ENCODE measurements at regions not wholly inside any gene's neighbourhood (a gene's known extent, or its start where the extent isn't known, plus 50 kb on each side); places are given as distances from the start of the nearest gene placed in this dataset.

DNA sequence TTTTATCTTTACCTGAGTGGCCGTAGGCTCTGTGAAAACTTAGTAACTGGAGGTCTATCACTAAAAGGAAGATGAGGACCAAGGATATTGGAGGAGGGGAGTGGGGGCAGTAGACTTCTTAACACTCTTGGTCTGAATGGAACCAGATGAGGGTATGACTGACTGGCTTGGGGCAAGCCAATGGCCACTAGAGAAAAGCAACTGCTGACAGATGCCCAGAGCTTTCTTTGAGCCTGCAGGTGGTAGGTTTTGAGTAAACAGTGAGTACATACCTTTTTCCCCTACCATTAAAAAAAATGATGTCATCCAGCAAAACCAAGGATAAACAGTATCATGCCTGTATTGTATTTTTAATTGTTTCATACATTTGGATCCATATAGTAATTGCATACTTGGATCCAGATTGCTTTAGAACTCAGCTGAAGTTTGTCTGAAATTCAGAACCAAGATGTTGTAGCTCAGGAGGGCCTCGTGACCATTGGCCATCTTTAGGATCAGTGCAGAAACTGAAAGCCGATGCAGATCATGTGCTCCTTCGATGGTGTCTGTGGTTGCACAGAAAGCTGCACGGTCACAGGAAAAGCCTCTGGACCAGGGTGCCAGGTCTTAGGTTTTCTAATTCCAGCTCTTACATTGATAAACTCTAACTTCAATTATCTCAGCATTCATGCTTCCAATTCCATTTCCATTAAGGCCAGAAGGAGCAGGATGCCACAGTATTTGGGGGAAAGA, 131.0 kb downstream of the PDGFRA start:
- DNase-seq (ENCODE audit: low read depth) = no peak

DNA sequence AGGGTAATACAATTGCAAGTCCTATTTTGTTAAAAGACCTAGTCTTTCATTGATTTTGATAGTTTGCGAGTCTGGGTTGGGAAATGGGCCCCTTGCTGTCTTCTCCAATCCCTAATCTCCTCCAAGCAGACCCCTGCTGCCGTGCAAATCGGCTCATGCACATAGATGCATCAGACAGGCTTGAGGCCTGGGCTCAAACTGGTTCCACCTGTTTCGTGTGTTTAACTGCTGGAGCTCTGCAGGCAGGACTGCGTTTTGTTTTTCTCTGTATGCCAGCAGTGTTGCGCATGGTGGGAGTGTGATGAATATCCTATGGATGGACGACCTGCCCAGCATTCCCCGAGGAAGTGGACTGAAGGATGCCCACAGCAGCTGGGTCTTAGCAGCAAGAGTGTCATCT, 133.9 kb downstream of the PDGFRA start:
- DNase-seq (ENCODE audit: low read depth) = no peak

DNA sequence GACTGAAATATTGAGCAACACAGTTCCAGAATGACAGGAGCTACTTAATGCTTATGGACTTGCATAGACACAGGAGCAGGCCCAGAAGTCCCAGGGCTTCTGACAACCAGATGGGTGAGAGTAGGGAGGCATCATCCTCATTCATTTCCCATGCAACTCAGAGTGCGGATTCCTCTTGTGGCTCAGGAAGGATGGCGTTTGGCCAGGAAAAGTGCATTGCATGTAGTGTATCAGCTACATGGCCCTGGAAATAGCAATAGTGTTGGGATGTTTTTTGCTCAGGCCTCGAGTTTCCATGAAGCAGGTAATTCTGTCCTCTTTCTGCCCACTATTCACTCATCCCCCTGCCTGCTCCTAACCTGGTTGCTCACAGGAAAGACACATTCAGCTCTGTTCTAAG, 136.6 kb downstream of the PDGFRA start:
- DNase-seq (ENCODE audit: low read depth) = no peak

DNA sequence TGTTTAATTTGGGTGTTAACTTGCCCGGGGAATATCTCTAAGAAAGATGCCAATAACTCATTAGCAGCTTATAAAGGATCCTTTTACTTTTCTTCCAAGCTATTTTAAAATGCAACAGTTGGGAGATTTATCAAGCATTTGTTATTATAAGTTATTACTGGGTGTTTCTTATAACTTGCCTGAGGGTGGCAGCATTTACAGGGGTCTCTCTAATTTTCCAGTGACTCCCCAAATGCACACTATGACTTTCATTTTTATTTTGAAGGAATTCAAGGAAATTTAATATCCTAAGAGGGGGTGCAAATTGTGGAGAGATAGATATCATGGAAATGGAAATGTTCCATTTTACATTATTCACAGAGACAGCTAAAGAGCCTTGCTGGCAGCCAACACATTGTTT, 138.0 kb downstream of the PDGFRA start:
- no peak for DNase-seq (ENCODE audit: low read depth)

DNA sequence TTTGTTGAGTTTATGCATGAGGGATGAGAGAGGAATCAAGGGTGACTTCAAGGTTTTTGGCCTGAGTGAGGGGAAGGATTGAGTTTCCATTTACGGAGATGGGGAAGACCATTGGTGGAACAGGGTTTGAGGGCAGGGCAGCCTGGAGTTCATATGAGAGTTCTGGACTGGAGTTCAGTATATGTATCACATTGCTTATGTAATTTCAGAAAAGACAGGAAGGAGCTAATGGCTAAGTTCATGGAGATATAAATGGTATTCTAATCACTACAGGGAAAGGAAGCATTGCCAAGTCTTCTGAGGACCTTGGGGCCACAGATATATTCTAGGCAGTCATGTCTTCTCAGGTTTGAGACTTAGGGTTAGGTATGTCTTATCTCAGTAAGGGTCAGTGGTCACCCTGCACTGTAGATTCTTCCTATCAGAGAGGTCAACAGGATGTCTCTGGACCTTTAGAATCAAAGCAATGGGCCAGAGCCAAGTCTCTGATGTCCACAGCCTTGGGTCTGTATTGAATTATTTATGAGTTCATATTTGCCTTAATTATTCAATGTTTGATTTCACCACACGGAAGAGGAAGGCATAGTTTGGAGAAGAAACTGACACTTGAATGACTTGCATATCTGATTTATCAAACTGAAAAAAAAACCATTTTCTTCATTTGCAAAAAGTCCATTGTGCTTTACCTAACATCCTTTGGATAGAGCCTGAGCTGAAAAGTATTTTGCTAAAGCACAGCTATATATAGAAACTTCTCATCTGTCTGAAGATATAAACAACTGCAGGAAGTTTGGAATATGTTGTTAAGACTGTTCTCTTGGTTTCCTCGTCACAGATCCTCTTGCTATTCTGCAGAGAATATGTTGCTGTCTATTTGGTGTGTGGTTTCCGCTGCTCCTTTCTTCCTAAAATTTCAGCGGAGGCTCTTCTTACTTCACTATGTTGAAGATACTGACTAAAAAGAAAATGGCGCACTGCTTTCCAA, 139.5 kb downstream of the PDGFRA start:
- no peak for DNase-seq (ENCODE audit: low read depth)

DNA sequence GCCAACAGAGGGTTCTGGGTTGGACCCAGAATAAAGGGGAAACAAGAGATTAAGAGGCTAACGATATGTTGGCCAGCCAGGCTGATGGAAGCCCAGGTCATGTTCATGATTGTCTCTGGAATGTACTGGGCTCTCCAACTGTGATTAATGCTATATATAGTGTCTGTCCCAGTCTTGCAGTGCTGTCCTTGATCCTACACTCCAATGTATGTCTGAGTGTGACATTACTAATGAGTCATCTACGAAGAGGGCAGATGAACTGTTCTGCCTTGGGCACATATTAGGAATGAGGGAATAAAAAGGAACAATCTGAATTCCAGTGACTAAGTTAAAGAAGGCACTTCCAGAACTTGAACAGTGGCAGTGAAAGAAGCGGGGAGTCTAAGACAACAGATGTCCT, 142.1 kb downstream of the PDGFRA start:
- no peak for DNase-seq (ENCODE audit: low read depth)

DNA sequence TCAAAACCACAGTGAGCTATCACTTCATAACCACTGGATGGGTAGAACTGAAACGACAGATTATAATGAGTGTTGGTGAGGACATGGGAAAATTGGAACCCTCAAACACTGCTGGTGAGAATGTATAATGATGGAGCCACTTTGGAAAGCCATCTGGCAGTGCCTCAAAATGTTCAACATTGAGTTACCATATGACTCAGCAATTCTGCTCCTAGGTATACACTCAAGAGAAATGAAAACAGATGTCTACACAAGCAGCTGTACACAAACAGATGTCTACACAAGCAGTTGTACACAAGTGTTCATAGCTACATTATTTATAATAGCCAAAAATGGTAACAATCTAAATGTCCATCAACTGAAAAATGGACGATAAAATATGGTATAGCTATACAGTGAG, 143.9 kb downstream of the PDGFRA start:
- no peak for DNase-seq (ENCODE audit: low read depth)

DNA sequence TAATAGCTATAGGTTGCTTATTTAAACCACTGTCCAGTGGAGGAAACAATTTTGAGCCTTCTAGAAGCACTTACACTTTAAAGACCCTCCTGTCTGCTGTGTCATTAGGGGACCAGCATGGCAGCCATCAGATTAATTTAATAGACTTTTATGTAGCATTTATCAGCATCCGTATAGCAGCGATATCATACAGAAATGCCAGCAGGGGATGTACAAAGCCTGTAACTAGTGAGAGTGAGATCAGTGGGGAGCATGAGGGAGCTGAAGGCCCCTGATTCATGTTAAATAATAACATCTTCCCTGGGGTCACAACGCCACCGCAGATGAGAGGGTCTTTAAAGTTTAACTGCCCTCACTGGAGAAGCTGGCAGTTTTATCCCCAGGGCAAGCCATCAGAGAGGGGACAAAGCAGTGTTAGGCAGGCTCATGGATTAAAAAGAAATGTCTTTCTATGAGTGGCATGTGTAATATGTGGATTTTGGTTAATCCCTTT, 144.7 kb downstream of the PDGFRA start:
- DNase-seq (ENCODE audit: low read depth) = no peak

DNA sequence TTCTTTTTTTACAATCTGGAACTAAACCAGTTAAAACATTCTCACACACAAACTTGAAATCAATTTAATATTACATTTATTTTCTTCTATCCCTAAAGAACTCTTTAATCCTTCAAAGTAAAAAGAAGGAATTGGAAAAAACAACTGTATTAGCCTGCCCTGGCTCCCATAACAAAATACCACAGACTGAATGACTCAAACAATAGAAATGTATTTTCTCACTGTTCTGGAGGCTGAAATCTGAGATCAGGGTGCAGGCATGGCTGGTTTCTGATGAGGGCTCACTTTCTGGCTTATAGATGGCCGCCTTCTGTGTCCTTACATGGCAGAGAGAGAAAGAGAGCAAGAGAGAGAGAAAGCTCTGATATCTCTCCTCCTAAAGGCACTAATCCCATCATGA, 149.4 kb downstream of the PDGFRA start:
- peak; percentile 52 for DNase-seq (ENCODE audit: low read depth)

DNA sequence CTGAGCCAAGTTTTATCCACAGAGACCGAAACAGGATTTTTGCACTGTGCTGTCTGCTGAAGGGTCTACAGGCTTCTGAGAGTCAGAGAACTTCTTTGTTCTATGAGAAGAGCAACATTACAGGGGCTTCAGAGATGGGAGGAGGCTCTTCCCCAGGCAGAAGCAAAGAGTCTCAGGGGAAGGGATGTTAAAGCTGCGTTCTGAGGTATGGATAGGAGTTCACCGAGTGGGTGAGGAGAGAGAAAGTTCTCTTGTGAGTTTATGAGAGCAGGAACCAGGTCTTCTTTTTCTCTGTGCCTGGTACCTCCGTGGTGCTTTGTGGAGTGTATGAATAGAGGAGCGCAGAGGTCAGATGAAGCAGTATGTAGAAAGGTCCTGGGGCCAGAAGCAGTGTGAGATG, 155.1 kb downstream of the PDGFRA start:
- no peak for DNase-seq (ENCODE audit: low read depth)

DNA sequence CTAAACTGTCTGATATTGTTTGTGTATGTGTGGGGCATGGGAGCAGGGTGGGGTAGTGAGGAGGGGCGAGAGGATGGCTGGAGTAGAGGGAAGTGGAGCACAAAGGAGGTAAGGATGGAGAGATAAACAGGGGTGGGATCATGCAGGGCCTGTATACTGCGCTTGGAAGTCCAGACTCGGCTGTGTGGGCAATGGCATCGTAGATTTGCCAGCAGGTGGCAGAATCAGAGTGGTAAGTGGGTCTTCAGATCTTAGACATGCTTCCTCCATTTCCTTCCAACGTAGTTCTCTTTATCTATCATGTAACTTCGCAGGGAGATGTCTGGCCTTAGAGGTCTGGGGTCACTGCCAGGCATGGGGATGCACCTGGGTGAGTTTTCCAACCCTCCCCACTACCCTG, 155.5 kb downstream of the PDGFRA start:
- peak; percentile 34 for DNase-seq (ENCODE audit: low read depth)

DNA sequence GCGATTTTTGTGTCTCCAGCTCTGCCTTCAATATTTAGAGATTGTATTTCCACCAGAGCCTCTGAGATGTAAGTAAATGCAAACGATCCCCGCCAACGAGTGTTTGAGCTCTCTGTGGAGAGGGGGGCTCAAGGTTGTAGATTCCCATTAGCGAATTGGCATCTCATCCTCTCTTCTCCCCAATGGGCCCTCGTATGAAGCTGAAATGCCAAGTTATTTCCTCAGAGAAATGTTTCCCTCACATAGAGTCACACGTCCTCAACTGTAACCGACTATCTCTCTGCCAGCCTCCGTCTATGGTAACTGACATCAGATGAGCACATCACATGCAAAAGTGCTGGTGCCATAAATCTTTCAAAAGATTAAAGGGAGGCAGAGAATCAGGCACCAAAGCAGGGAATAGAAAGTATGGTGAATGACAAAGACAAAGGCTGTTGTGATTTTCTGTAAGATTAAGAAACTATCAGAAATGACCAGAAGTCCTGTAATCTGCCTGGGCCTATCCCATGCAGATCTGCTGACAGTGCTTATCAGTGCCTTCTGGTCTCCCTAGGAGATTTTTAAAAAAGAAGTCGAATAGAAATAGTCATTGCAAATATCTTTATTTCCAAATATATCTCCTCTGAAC, 157.1 kb downstream of the PDGFRA start:
- no peak for DNase-seq (ENCODE audit: low read depth)

DNA sequence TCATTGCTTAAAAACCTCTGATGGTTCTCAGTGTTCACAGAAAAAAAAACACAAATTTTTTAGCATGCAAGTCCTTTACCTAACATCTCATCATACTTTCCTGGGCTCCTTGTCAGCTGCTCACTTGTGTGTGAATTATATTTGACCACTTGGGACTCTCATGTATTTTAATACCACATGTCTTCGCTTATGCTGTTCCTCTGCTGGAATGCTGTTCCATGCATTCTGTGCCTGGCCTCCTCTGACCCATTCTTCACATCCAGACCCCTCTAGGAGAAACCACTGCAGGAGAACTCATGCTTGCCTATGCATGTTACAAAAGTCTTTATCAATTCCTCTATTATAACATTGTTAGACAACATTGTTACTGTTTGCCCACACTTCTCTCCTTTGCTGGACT, 157.6 kb downstream of the PDGFRA start:
- no peak for DNase-seq (ENCODE audit: low read depth)

DNA sequence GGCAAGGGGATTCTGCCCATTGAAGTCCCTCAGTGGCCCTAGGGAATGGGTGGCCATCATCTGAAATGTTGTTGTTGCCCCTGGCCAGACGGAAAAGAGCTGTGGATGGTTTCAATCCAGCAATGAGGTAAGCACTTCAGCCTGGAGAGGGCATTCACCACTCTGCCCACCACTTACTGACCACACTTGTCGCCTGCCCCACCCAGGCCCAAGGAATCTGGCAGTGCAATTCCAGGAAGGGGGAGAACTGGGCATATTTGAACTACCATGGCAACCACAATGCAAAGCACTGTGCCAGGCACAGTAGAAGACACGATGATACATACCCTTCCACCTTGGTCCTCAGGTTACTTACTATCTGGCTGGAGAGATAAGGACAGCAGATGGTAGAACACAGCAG, 161.6 kb downstream of the PDGFRA start:
- DNase-seq (ENCODE audit: low read depth) = no peak

DNA sequence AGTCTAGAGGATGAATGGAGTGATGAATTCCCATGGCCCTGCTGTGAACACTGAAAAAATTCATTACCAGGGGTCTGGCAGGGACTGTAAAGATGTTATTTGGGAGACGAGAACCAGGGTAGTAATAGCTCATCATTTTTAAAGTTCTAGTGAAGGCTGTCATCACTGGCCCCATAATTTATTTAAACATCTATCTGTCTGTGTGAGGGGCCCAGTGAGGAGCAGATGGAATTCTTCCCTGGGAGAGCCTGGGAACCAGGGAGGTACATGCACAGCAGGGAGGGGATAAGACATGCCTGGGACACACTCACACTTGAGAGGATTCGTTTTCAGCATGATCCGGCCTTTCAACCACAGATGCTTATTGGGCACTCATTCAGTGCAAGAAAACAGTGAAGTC, 162.0 kb downstream of the PDGFRA start:
- no peak for DNase-seq (ENCODE audit: low read depth)

DNA sequence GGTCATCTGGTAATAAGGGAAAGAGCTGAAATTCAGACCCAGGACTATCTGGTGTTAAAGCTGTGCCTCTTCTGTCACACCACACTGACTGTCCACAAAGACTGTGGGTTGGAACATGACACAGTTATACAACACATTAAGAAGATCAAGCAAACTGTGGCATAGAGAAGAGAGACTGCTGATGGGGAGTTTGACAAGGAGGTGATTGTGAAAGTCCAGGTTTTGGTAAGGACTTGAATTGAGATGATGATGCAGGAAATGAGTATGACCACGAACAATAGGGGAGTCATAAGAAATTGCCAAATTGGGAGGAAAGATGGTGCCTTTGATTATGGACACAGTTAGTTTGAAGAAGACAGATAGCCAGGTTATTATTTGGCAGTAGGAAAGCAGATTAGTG, 163.4 kb downstream of the PDGFRA start:
- DNase-seq (ENCODE audit: low read depth) = no peak

DNA sequence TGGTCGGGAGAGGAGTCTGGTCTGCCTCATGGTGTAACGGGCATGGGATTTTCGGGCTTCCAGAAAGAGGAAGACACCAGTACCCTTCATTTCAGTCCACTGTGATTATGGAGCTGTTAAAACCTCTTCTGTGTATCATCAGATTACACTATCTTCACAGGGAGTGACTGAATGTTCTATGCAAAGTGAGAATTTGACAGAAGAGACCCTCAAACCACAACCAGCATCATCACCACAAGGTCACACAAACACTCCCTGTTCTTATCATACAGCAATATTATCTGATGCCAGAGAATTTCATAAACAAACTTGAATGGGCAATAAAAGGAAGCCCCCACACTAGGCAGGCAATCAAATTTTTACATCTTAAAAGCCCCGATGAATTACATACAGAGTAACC, 164.2 kb downstream of the PDGFRA start:
- no peak for DNase-seq (ENCODE audit: low read depth)

DNA sequence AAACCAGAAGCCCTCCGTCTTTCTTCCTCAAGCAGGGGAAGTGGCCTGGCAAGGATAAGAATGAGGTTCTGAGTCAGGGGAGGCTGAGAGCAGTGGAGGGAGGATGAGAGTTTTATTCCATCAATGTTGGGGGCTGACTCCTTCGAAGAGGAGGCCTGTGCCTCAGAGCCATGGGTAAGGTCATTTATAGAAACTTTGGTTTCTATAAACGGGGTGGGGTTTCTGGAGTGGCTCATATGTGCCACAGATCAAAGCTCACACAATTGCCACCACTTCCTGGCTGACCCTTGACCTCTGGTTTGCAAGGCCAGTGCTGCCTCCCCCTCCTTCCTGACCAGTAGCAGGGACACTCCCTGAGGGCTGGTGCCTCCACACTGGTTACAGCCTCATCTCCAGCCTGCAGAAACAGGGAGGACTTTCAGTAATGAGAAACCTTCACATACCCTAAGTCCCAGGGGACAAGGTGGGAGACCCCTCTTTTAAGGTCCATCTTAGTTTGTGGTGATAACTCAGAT, 166.0 kb downstream of the PDGFRA start:
- no peak for DNase-seq (ENCODE audit: low read depth)

DNA sequence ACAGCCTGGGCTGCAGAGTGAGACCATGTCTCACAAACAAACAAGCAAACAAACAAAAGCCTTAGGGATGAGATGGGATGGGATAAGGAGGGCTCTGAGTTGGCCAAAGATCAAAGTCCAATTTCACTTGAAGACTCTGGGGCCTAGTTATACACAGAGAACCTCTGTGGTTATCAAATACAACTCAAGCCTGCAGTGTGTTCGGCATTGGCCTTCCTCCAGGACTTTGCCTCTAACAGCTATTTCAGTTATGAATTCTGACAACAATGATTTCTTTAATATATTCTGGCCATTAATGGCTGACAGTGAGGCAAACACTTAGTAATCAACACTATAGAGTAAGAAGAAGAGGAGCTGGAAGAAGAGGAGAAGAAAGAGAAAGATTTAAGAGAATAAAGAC, 171.1 kb downstream of the PDGFRA start:
- DNase-seq (ENCODE audit: low read depth) = no peak

DNA sequence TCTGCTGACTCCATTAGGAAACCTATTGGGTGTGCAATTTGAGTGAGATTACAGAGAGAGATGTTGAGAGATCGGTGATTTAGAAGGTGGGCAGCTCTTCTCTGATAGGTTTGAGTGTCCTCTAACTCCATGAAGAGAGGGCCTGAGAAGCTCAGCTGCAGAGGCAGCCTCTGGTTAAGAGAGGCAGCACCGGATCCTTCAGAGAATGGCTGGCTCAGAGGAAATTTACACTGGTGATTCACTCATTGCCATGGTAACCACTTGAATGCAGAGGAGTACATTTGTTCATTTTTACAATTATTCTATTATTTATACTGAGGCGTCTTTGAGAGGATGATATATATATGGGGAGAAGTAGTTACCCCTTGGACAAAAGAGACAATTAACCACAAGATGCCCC, 171.7 kb downstream of the PDGFRA start:
- DNase-seq (ENCODE audit: low read depth) = peak; percentile 38

DNA sequence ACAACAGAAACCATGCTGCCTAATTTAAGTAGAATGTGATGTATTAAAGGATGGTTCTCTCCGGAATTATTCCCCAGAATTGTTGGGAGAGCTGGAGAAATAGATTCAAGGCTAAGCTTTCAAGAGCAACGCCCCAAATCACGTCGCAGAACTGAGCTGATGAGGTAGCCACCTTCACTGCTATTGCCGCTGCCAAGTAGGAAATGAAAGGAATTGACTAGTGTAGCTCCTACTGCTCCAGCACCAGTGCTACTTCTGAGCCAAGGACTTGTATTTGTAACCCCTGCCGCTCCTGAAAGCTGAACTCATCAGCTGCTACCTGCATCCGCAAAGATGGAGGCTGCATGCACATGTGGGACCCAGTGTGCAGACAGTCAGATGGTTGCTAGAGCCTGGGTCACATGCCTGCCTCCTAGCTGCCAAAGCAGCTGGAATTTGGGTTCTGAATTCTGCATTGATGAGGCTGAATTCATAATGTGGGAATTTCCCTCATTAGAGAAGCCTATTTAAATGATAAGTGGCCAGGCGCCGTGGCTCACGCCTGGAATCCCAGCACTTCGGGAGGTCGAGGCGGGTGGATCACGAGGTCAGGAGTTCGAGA, 173.9 kb downstream of the PDGFRA start:
- DNase-seq (ENCODE audit: low read depth) = no peak
